ENCODE measurements at regions not wholly inside any gene's neighbourhood (a gene's known extent, or its start where the extent isn't known, plus 50 kb on each side); places are given as distances from the start of the nearest gene placed in this dataset.

GRCh38 chr2:205885492-205886099 lies 200.4 kb downstream of the INO80D start:
- TF ChIP-seq CTCF (IDR thresholded peaks at IDR 0.05 in 4 of 5, conservative IDR thresholded peaks at IDR 0.05 in 1 of 5) (peak; percentile 71 to 83 (median 75)), POLR2A (IDR thresholded peaks at IDR 0.05) (no peak)

All from gastrocnemius medialis (tissue), 4 donors.